Transverse colon (tissue), 4 donors: ENCODE measurements at regions not wholly inside any gene's neighbourhood (a gene's known extent, or its start where the extent isn't known, plus 50 kb on each side); places are given as distances from the start of the nearest gene placed in this dataset.
A peak's percentile ranks its signal among the peaks of the same experiment; 100 is the strongest.

ENCODE experiments used
- DNase-seq: peaks from one replicate; pipeline ENCODE4 v3.0.0-alpha.2; 2019
- H3K27ac ChIP-seq, 4 donors: fragments of 200-600 bp; sonication (generic); 2 replicates each; pipeline ENCODE4 v1.5.1; 2016 to 2018; ENCODE audit warnings: inconsistent platforms in 4 of 4
- H3K27me3 ChIP-seq: fragments of 200-600 bp; sonication (generic); 2 replicates; pipeline ENCODE4 v1.5.1; 2017; ENCODE audit warnings: inconsistent platforms
- H3K36me3 ChIP-seq, 4 donors: fragments of 200-600 bp; sonication (generic); 2 replicates each; pipeline ENCODE4 v1.5.1; 2017 to 2019; ENCODE audit warnings: inconsistent platforms in 4 of 4
- H3K4me1 ChIP-seq, 4 donors: fragments of 200-600 bp; sonication (generic); 2 replicates each; pipeline ENCODE4 v1.5.1; 2017 to 2020; ENCODE audit warnings: inconsistent platforms in 4 of 4
- H3K4me3 ChIP-seq, 4 donors: fragments of 200-600 bp; sonication (generic); 1 replicate in 1 of 4; 2 replicates in 3 of 4; pipeline versions ENCODE4 v1.5.1 to v1.6.1; 2017 to 2019; ENCODE audit warnings: inconsistent platforms in 4 of 4
- H3K9me3 ChIP-seq, 2 donors: fragments of 200-600 bp; sonication (generic); 2 replicates each; pipeline ENCODE4 v1.5.1; 2017 to 2019; ENCODE audit warnings: inconsistent platforms in 2 of 2
- CTCF ChIP-seq, 5 experiments: fragments of 200-600 bp in 3 of 5; fragments of 450-650 bp in 2 of 5; sonication (generic) in 3 of 5; IDR thresholded peaks; 1 replicate in 2 of 5; 2 replicates in 3 of 5; pipeline ENCODE4 v1.5.1; 2016 to 2017; ENCODE audit warnings: antibody characterized with exemption in 5 of 5, inconsistent platforms in 3 of 5, mild to moderate bottlenecking in 2 of 5, moderate library complexity in 1 of 5
- EP300 ChIP-seq: sonication (generic); formaldehyde crosslinking; IDR thresholded peaks from one replicate; pipeline ENCODE4 v1.6.1; 2017; ENCODE audit warnings: antibody characterized with exemption, low read depth
- POLR2A ChIP-seq: fragments of 450-650 bp; IDR thresholded peaks from one replicate; pipeline ENCODE4 v1.6.1; 2016; ENCODE audit warnings: antibody characterized with exemption, mild to moderate bottlenecking, moderate library complexity
- POLR2AphosphoS5 ChIP-seq, 3 donors: sonication (generic); formaldehyde crosslinking; IDR thresholded peaks; one replicate each; pipeline ENCODE4 v1.6.1; 2016; ENCODE audit warnings: antibody characterized with exemption in 3 of 3
- WGBS, 2 donors: methylation state at CpG; one replicate each; pipeline ENCODE4 v1.1.5; 2018; ENCODE audit warnings: low coverage in 1 of 2; 5-methylcytosine and 5-hydroxymethylcytosine counted together
- in situ Hi-C, 4 donors: fragments of 200-750 bp; cut with MboI; loops; one replicate each; pipeline versions ENCODE4 v1.15.0 to v1.15.1; 2017; ENCODE audit warnings: low sequenced_read_pairs in 3 of 4, low pct_ligation_motif_present in 1 of 4, low pct_unique_long_range_greater_than_20kb in 1 of 4
- intact Hi-C: fragments of 100-400 bp; cut with DNase I; formaldehyde crosslinking; loops from one replicate; pipeline ENCODE4 v1.15.1; 2023; ENCODE audit warnings: low total_unique reads

- H3K27me3 ChIP-seq: no peaks in the 10 kb centered on the region
- no peak for TF ChIP-seq EP300
- no peak for TF ChIP-seq CTCF (IDR thresholded peaks at IDR 0.05)
- TF ChIP-seq POLR2AphosphoS5 (IDR thresholded peaks at IDR 0.05): no peak
- no peak for TF ChIP-seq POLR2A
- no peak overlapping the region for H3K4me3 ChIP-seq
- H3K27ac ChIP-seq: peak overlapping the region; percentile 34 to 51 (median 41)
- DNase-seq: peak; percentile 56
- H3K9me3 ChIP-seq: no peaks in the 10 kb centered on the region
- in situ Hi-C loops (no loop called here), intact Hi-C loops (no loop called here)
- WGBS, 2 donors: 35 to 40% methylated on average over 2 to 3 of the region's 3 CpGs
- H3K36me3 ChIP-seq: no peaks in the 10 kb centered on the region
- H3K4me1 ChIP-seq: peaks cover 0 to 10% (median 6%) of the 10 kb centered on the region in 4 donors
Observed at GRCh38 chr18:54712306-54712705, 116.0 kb upstream of the RAB27B start.

GRCh38 chr18:54712758-54713157, 115.5 kb upstream of the RAB27B start:
- H3K27ac ChIP-seq: peak overlapping the region; percentile 34 to 51 (median 41)
- no peaks in the 10 kb centered on the region for H3K27me3 ChIP-seq
- no peaks in the 10 kb centered on the region for H3K9me3 ChIP-seq
- TF ChIP-seq EP300 (no peak), CTCF (IDR thresholded peaks at IDR 0.05) (peak in 2 of 5 experiments; percentile 21 to 51), POLR2A (no peak)
- intact Hi-C loops: no loop called here
- in situ Hi-C loops: no loop called here
- peaks cover 0 to 10% (median 6%) of the 10 kb centered on the region in 4 donors for H3K4me1 ChIP-seq
- no peak overlapping the region for H3K4me3 ChIP-seq
- no peaks in the 10 kb centered on the region for H3K36me3 ChIP-seq
- 20 to 63% methylated on average over 1 to 8 of the region's 8 CpGs for WGBS, 2 donors
- peak; percentile 32 for DNase-seq

- intact Hi-C loops: no loop called here
- no peak for DNase-seq
- TF ChIP-seq POLR2A: no peak
- TF ChIP-seq POLR2AphosphoS5 (IDR thresholded peaks at IDR 0.05): no peak
- no peak for TF ChIP-seq CTCF (IDR thresholded peaks at IDR 0.05)
- no peak for TF ChIP-seq EP300
- Histone ChIP-seq H3K27me3 (no peaks in the 10 kb centered on the region), H3K4me1 (peaks cover 0 to 10% (median 6%) of the 10 kb centered on the region in 4 donors), H3K4me3 (no peak overlapping the region), H3K27ac (no peak overlapping the region), H3K36me3 (no peaks in the 10 kb centered on the region), H3K9me3 (no peaks in the 10 kb centered on the region)
- in situ Hi-C loops: no loop called here
- 97% methylated on average over 4 of the region's 4 CpGs; no CpG with 5 or more reads in 1 of the 2 donors for WGBS, 2 donors
Observed at GRCh38 chr18:54713386-54713785, 114.9 kb upstream of the RAB27B start.

- no peak for DNase-seq
- Histone ChIP-seq H3K4me3 (no peak overlapping the region), H3K27ac (no peak overlapping the region), H3K36me3 (no peaks in the 10 kb centered on the region), H3K27me3 (no peaks in the 10 kb centered on the region), H3K9me3 (no peaks in the 10 kb centered on the region), H3K4me1 (peaks cover 0 to 10% (median 6%) of the 10 kb centered on the region in 4 donors)
- WGBS, 2 donors: 58% methylated on average over 1 of the region's 1 CpG; no CpG with 5 or more reads in 1 of the 2 donors
- TF ChIP-seq POLR2A: no peak
- TF ChIP-seq CTCF (IDR thresholded peaks at IDR 0.05): no peak
- no peak for TF ChIP-seq POLR2AphosphoS5 (IDR thresholded peaks at IDR 0.05)
- no peak for TF ChIP-seq EP300
- intact Hi-C loops (no loop called here), in situ Hi-C loops (no loop called here)
Observed at GRCh38 chr18:54714851-54715250, 113.4 kb upstream of the RAB27B start.
